Fibroblast of villous mesenchyme (primary cell): ENCODE measurements at regions not wholly inside any gene's neighbourhood (a gene's known extent, or its start where the extent isn't known, plus 50 kb on each side); places are given as distances from the start of the nearest gene placed in this dataset.

Source experiments
- DNase-seq: peaks from one replicate; pipeline ENCODE4 v3.0.0-alpha.2; 2010; ENCODE audit warnings: low read depth
- H3K4me3 ChIP-seq: 2 replicates; pipeline ENCODE4 v1.5.1; 2011; ENCODE audit warnings: low read depth, mild to moderate bottlenecking, low read length
- TF ChIP-seq, protein P1 (sequence below): IDR thresholded peaks from 2 replicates; pipeline ENCODE4 v1.5.1; 2012; ENCODE audit warnings: low read depth, mild to moderate bottlenecking, low read length; ENCODE audit not compliant: insufficient read depth

DNA sequence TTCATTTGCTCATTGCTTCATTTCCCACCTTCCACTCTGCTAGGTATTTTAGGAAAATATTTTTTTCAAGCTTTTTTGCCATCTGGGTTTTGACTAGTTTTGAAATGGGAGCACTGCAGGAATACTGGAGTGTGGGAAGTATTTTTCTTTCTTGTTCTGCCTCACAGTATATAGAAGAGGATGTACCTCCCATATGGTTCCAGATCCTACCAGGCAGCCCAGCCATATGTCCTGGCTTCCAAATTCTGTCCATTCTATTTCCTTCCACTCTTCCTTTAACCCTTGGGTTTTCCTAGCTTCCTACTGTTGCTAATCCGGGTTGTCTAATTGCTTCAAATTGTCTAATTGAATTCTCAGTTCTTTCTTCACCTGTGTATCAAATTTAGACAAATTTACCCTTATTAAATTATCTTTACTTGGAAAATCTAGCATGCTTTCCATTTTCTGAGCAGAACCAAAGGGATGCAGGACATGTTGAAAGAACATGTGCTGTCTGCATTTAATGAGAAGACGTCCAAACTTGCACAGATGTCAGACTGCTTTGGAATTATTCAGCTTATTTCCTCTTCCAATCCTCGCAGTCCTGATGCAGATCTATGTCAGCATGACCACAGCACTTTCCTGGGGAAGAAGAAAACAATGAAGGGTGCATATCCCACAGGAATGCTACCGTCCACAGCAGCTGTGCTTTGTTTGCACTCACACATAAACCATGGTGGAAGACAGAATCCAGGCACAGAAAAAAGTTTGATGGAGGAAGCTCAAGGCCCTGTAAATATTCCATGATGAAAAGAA lies 1273.9 kb upstream of the MAP3K7 start:
- H3K4me3 ChIP-seq, result no peak overlapping the region
- DNase-seq, result peak; percentile 74
- TF ChIP-seq, protein P1, sequence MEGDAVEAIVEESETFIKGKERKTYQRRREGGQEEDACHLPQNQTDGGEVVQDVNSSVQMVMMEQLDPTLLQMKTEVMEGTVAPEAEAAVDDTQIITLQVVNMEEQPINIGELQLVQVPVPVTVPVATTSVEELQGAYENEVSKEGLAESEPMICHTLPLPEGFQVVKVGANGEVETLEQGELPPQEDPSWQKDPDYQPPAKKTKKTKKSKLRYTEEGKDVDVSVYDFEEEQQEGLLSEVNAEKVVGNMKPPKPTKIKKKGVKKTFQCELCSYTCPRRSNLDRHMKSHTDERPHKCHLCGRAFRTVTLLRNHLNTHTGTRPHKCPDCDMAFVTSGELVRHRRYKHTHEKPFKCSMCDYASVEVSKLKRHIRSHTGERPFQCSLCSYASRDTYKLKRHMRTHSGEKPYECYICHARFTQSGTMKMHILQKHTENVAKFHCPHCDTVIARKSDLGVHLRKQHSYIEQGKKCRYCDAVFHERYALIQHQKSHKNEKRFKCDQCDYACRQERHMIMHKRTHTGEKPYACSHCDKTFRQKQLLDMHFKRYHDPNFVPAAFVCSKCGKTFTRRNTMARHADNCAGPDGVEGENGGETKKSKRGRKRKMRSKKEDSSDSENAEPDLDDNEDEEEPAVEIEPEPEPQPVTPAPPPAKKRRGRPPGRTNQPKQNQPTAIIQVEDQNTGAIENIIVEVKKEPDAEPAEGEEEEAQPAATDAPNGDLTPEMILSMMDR, result no peak

DNA sequence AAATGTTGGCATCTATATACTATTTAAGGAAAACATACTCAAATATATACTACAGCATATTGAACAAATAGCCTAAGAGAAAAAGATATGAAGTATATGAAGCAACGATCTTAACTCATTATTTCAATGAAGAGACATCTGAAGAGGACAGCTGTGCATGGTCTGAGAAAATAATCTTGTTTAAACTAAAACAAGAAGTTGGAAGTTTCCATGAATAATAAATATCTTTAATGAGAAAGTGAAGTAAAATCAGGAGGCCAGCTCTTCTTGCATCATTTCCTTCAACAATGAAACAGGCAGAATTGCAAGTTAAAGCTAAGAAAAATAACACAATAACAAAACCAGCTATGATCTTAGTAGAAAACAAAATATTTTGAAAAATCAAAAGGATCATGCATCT lies 1265.4 kb upstream of the MAP3K7 start:
- no peak overlapping the region for H3K4me3 ChIP-seq
- DNase-seq, result peak; percentile 67
- TF ChIP-seq, protein P1, result no peak

DNA sequence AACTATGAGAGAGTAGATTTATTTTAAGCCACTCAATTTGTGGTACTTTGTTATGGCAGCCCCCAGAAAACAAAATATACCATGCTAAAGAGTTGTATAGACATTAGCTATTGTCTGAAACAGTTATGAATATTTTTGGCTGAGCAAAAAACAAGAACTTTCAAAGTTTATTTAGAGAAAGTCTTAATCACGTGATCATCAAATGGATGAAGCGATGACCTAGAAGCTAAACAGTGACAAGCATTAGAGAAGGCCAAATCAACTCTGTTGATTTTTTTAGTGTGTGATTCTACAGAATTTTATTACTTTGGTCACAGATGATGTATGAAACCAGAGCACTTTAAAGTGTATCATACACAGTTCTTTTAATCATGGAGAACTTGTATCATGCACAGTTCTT lies 1247.9 kb upstream of the MAP3K7 start:
- no peak overlapping the region for H3K4me3 ChIP-seq
- TF ChIP-seq, protein P1, result no peak
- DNase-seq, result no peak

DNA sequence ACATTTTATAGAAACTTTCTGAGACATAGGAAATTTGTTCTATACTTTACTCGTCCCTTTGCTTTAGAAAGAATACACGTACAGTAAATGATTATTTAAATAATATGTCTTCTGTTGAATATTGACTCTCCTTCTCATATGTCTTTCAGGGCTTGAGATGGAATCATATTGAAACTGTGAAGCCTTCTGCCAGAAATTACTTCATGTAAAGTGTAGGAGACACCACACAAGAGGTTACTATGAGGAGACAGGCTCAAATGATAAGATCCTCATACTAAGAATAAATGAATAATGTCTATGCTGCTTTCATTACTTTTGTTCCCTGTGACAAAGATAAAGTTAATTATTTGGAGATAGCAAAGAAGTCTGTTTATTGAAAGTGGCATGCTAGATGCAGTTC lies 1240.3 kb upstream of the MAP3K7 start:
- H3K4me3 ChIP-seq, result no peak overlapping the region
- TF ChIP-seq, protein P1, result no peak
- no peak for DNase-seq

DNA sequence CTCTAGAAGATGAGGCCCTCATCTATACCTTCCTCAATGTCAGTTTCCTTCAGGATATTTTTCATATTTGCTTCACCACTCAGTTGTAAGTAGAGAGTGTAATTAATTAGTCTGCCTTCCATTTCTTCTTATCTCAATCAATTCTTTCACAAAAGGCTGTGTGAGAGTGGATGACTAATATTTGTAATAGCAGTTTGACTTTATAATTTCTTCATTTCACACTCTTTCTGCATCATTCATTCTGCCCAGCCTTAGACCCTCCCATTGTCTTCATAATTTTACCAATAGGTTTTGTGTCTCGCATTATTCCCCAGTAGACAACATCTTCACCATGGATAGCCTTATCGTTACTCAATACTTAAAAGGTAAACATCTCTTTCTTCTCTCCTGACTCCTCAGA lies 1239.3 kb upstream of the MAP3K7 start:
- TF ChIP-seq, protein P1, result no peak
- H3K4me3 ChIP-seq, result no peak overlapping the region
- DNase-seq, result no peak

DNA sequence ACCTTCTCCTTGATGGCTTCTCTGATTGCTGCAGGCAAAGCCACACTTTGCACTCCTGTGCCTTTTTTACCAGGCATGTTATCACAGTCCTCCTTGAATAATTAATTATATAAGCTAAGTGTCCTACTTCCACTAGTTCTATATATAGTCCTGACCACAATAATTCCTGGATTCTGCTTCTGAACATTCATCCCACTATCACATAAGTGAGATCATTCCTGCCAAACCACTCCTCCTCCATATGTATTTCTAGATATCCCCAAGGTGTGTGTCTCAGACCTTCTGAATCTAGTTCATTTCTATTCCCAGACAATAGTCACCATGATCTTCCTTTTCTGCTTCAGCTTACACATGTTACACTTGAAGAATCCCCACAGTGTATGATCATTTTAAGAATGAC lies 1237.5 kb upstream of the MAP3K7 start:
- no peak for DNase-seq
- TF ChIP-seq, protein P1, result no peak
- no peak overlapping the region for H3K4me3 ChIP-seq

DNA sequence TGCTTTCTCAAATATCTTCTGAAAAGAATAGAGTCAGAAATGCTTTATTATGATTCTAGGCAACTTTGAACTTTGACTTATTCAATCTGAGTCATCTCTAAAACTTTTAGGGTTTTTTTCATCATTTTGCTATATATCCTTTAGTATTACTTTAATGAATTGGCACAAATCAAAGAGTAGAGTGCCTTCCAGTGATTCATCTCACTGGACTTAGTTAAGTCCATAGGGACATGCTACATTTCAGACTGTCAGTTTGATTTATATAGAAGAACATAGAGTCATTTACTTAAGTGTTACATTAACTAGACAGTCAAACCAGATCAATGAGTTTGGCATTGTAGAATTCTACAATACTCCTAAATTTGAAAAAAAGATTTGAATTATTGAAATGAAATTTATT lies 1235.7 kb upstream of the MAP3K7 start:
- no peak for DNase-seq
- no peak overlapping the region for H3K4me3 ChIP-seq
- TF ChIP-seq, protein P1, result no peak
